IMR-90 (cell line): ENCODE measurements at regions not wholly inside any gene's neighbourhood (a gene's known extent, or its start where the extent isn't known, plus 50 kb on each side); places are given as distances from the start of the nearest gene placed in this dataset.

Experiments
- ATAC-seq: fragments of 200-7000 bp; cut with Tn5 transposase; 2 replicates; pipeline ENCODE4 v1.9.1; 2020; ENCODE audit warnings: low read depth, mild to moderate bottlenecking, moderate library complexity
- BruUV-seq: library from RNA; stranded (reverse); fragments of 400-500 nt; replicated peaks from 2 replicates; lab custom pipeline; 2021; lab: Mats Ljungman, UMichigan
- CTCF ChIA-PET: fragments of 300-600 bp; formaldehyde crosslinking; extraction: SDS; loops from one replicate; lab custom pipeline; 2021; ENCODE audit warnings: antibody characterized with exemption; lab: Yijun Ruan, JAX
- POLR2A ChIA-PET: fragments of 300-600 bp; sonication (Branson Sonifier 250); formaldehyde crosslinking; loops from one replicate; lab custom pipeline; 2022; ENCODE audit warnings: antibody characterized with exemption; ENCODE audit not compliant: unreplicated experiment; lab: Charles Lee
- DNase-seq: peaks from one replicate; pipeline ENCODE4 v3.0.0; 2013
- H2AFZ ChIP-seq: replicated peaks from 2 replicates; pipeline ENCODE3; 2013; ENCODE audit warnings: low read length, mild to moderate bottlenecking; ENCODE audit not compliant: poor library complexity
- H2AK5ac ChIP-seq: 2 replicates; pipeline ENCODE4 v1.6.1; 2013; ENCODE audit warnings: low read depth, low read length, inconsistent platforms
- H2AK9ac ChIP-seq: replicated peaks from 2 replicates; pipeline ENCODE3; 2013; ENCODE audit warnings: mild to moderate bottlenecking, low read depth, low read length, moderate library complexity; ENCODE audit not compliant: poor library complexity
- H2BK120ac ChIP-seq: 2 replicates; pipeline ENCODE4 v1.6.1; 2013; ENCODE audit warnings: low read depth, low read length, inconsistent platforms
- H2BK15ac ChIP-seq: 3 replicates; pipeline ENCODE4 v1.6.1; 2013; ENCODE audit warnings: low read depth, low read length, inconsistent platforms
- H2BK20ac ChIP-seq: 2 replicates; pipeline ENCODE4 v1.6.1; 2013; ENCODE audit warnings: low read depth, mild to moderate bottlenecking, inconsistent platforms, low read length, moderate library complexity
- H2BK5ac ChIP-seq: 2 replicates; pipeline ENCODE4 v1.6.1; 2013; ENCODE audit warnings: mild to moderate bottlenecking, low read depth, low read length, inconsistent platforms; ENCODE audit not compliant: poor library complexity, severe bottlenecking
- H3K14ac ChIP-seq: replicated peaks from 2 replicates; pipeline ENCODE4 v1.6.1; 2013; ENCODE audit warnings: low read depth, low read length, inconsistent platforms
- H3K18ac ChIP-seq: 2 replicates; pipeline ENCODE4 v1.6.1; 2013; ENCODE audit warnings: low read depth, low read length, control low read depth
- H3K23ac ChIP-seq: 2 replicates; pipeline ENCODE4 v1.6.1; 2013; ENCODE audit warnings: low read depth, low read length, inconsistent platforms
- H3K27ac ChIP-seq: 2 replicates; pipeline ENCODE4 v1.5.1; 2013; ENCODE audit warnings: mild to moderate bottlenecking, control low read depth, low read length; ENCODE audit not compliant: insufficient read depth
- H3K27me3 ChIP-seq: 2 replicates; pipeline ENCODE4 v1.6.1; 2013; ENCODE audit warnings: low read length; ENCODE audit not compliant: control insufficient read depth, insufficient read depth
- H3K36me3 ChIP-seq: 2 replicates; pipeline ENCODE4 v1.6.1; 2013; ENCODE audit warnings: low read length, mixed read lengths; ENCODE audit not compliant: control insufficient read depth, insufficient read depth
- H3K4ac ChIP-seq: 2 replicates; pipeline ENCODE4 v1.6.1; 2013; ENCODE audit warnings: low read depth, low read length, inconsistent platforms
- H3K4me1 ChIP-seq: 2 replicates; pipeline ENCODE4 v1.6.1; 2013; ENCODE audit warnings: low read length, mixed read lengths; ENCODE audit not compliant: control insufficient read depth, insufficient read depth
- H3K4me2 ChIP-seq: 2 replicates; pipeline ENCODE4 v1.6.1; 2013; ENCODE audit warnings: low read depth, mild to moderate bottlenecking, control low read depth, low read length, moderate library complexity
- H3K4me3 ChIP-seq: 2 replicates; pipeline ENCODE4 v1.5.1; 2013; ENCODE audit warnings: low read depth, mild to moderate bottlenecking, control low read depth, low read length, moderate library complexity; ENCODE audit not compliant: insufficient read depth
- H3K56ac ChIP-seq: 2 replicates; pipeline ENCODE4 v1.6.1; 2013; ENCODE audit warnings: low read length, inconsistent platforms; ENCODE audit not compliant: insufficient read depth; ENCODE audit errors: extremely low read depth
- H3K79me1 ChIP-seq, 2 experiments: 2 replicates each; pipeline ENCODE4 v1.6.1; 2013; ENCODE audit warnings: low read length in 2 of 2, inconsistent platforms in 1 of 2, low read depth in 1 of 2
- H3K9ac ChIP-seq: 2 replicates; pipeline ENCODE4 v1.6.1; 2013; ENCODE audit warnings: low read depth, low read length, control low read depth
- H3K9me1 ChIP-seq: 2 replicates; pipeline ENCODE4 v1.6.1; 2013; ENCODE audit warnings: low read length, inconsistent platforms; ENCODE audit not compliant: insufficient read depth
- H3K9me3 ChIP-seq: 2 replicates; pipeline ENCODE4 v1.6.1; 2013; ENCODE audit warnings: low read length; ENCODE audit not compliant: control insufficient read depth, insufficient read depth
- H4K20me1 ChIP-seq: 2 replicates; pipeline ENCODE4 v1.6.1; 2013; ENCODE audit warnings: low read length, inconsistent platforms; ENCODE audit not compliant: insufficient read depth
- H4K5ac ChIP-seq: 2 replicates; pipeline ENCODE4 v1.6.1; 2013; ENCODE audit warnings: mild to moderate bottlenecking, low read depth, low read length, control low read depth
- H4K8ac ChIP-seq, 2 experiments: 2 replicates each; pipeline ENCODE4 v1.6.1; 2013; ENCODE audit warnings: low read depth in 2 of 2, low read length in 2 of 2, control low read depth in 1 of 2, inconsistent platforms in 1 of 2
- H4K91ac ChIP-seq: 2 replicates; pipeline ENCODE4 v1.6.1; 2013; ENCODE audit warnings: low read depth, low read length, inconsistent platforms; ENCODE audit not compliant: insufficient read depth
- BHLHE40 ChIP-seq: fragments of 150-350 bp; IDR thresholded peaks from 2 replicates; pipeline ENCODE4 v1.6.1; 2016; ENCODE audit warnings: mild to moderate bottlenecking, low read depth, low read length
- MAFK ChIP-seq: IDR thresholded peaks from 2 replicates; pipeline ENCODE4 v1.6.1; 2012; ENCODE audit warnings: low read depth, low read length, improper control_type of control experiment
- MXI1 ChIP-seq: IDR thresholded peaks from 2 replicates; pipeline ENCODE4 v1.6.1; 2012; ENCODE audit warnings: low read depth, mild to moderate bottlenecking, low read length, moderate library complexity, borderline replicate concordance
- POLR2A ChIP-seq: IDR thresholded peaks from 2 replicates; pipeline ENCODE4 v1.6.1; 2012; ENCODE audit warnings: mild to moderate bottlenecking, low read depth, low read length
- RAD21 ChIP-seq: IDR thresholded peaks from 2 replicates; pipeline ENCODE4 v1.6.1; 2012; ENCODE audit warnings: low read length, improper control_type of control experiment
- RFX5 ChIP-seq: IDR thresholded peaks from 2 replicates; pipeline ENCODE4 v1.8.0; 2012; ENCODE audit warnings: low read depth, mild to moderate bottlenecking, low read length, moderate library complexity
- WGBS, 2 experiments: methylation state at CpG; one replicate each; pipeline versions ENCODE4 v1.1.5 to v1.1.7; 2013; ENCODE audit warnings: missing lambda C conversion rate in 2 of 2; ENCODE audit not compliant: insufficient read length in 1 of 2; ENCODE audit errors: extremely low coverage in 2 of 2; 5-methylcytosine and 5-hydroxymethylcytosine counted together
- dilution Hi-C: fragments of 300-500 bp; cut with HindIII; formaldehyde crosslinking; loops from one replicate; pipeline ENCODE4 v1.14.3; 2018; ENCODE audit warnings: low sequenced_read_pairs; ENCODE audit not compliant: unreplicated experiment
- in situ Hi-C: fragments of 300-500 bp; cut with MboI; formaldehyde crosslinking; loops from 3 replicates; pipeline ENCODE4 v1.14.3; 2019; ENCODE audit warnings: low sequenced_read_pairs, inconsistent platforms, mixed read lengths
- intact Hi-C: fragments of 100-400 bp; cut with micrococcal nuclease; formaldehyde crosslinking; loops from 2 replicates; pipeline ENCODE4 v1.10.0; 2022

DNA sequence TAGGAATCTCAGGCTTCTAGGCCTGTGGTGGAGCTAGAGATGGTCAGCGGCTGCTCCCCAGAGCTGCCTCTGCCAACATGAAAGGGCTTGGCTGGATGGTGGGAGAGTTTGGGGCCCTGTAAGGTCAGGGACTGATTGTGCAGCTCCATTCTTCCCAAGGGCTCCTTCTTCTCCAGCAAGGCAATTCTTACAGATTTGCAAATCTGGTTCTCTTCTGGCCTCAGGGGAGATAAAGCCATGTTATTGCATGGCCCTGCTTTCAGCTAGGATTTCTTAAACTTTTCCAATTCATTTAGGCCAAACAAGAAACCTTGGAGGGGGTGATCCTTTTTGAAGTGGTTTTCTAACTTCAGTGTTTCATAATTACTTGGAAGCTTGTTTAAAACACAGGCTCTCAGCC, 213.4 kb downstream of the PRDM2 start:
- H3K27ac ChIP-seq, result no peak overlapping the region
- no peaks in the 10 kb centered on the region for H4K20me1 ChIP-seq
- no peak overlapping the region for H3K14ac ChIP-seq
- H2BK15ac ChIP-seq, result no peak overlapping the region
- H3K4ac ChIP-seq, result no peak overlapping the region
- in situ Hi-C loops, result no loop called here
- H2AFZ ChIP-seq, result no peak overlapping the region
- ChIA-PET POLR2A (no interaction called here), CTCF (no interaction called here)
- no peak overlapping the region for H2BK120ac ChIP-seq
- DNase-seq, result no peak
- no peak overlapping the region for H2AK5ac ChIP-seq
- H3K9me3 ChIP-seq, result peaks cover 22% of the 10 kb centered on the region
- no peak overlapping the region for H3K4me3 ChIP-seq
- no peak overlapping the region for H2BK5ac ChIP-seq
- H2AK9ac ChIP-seq, result no peak overlapping the region
- H3K4me2 ChIP-seq, result no peak overlapping the region
- no peak for ATAC-seq
- H3K36me3 ChIP-seq, result no peaks in the 10 kb centered on the region
- no peak overlapping the region for H3K23ac ChIP-seq
- no peak overlapping the region for H3K56ac ChIP-seq
- H2BK20ac ChIP-seq, result no peak overlapping the region
- no peak overlapping the region for H3K9ac ChIP-seq
- H3K9me1 ChIP-seq, result no peaks in the 10 kb centered on the region
- H3K4me1 ChIP-seq, result no peaks in the 10 kb centered on the region
- dilution Hi-C loops, result no loop called here
- H3K79me1 ChIP-seq, result no peaks in the 10 kb centered on the region
- no peak overlapping the region for H4K5ac ChIP-seq
- no peak overlapping the region for H4K8ac ChIP-seq
- BruUV-seq, result no TSS peak
- H3K18ac ChIP-seq, result no peak overlapping the region
- no peak overlapping the region for H4K91ac ChIP-seq
- WGBS, 2 experiments, result no CpG with 5 or more reads among the region's 1 CpG
- intact Hi-C loops, result no loop called here
- TF ChIP-seq POLR2A (no peak), MXI1 (no peak), RAD21 (no peak), MAFK (no peak), RFX5 (no peak), BHLHE40 (no peak)
- H3K27me3 ChIP-seq, result no peaks in the 10 kb centered on the region
